Adrenal gland (tissue), 9 donors: ENCODE measurements at regions not wholly inside any gene's neighbourhood (a gene's known extent, or its start where the extent isn't known, plus 50 kb on each side); places are given as distances from the start of the nearest gene placed in this dataset.

ENCODE experiments used
- DNase-seq, 7 donors: peaks; one replicate each; pipeline ENCODE4 v3.0.0-alpha.2; 2019 to 2020
- H3K27ac ChIP-seq, 5 donors: fragments of 200-600 bp; sonication (generic) in 4 of 5; 1 replicate in 3 of 5; 2 replicates in 2 of 5; pipeline versions ENCODE4 v1.5.1 to v1.8.0; 2016 to 2020; ENCODE audit warnings: mild to moderate bottlenecking in 1 of 5
- H3K27me3 ChIP-seq: fragments of 200-600 bp; 2 replicates; pipeline ENCODE4 v1.8.0; 2021
- H3K36me3 ChIP-seq, 2 donors: fragments of 200-600 bp; replicated peaks in 1 of 2; 1 replicate in 1 of 2; 2 replicates in 1 of 2; pipeline versions ENCODE4 v1.5.1 to v1.8.0; 2018 to 2022
- H3K4me1 ChIP-seq, 2 donors: fragments of 200-600 bp; replicated peaks in 1 of 2; 1 replicate in 1 of 2; 2 replicates in 1 of 2; pipeline versions ENCODE4 v1.5.1 to v1.8.0; 2018 to 2021
- H3K4me3 ChIP-seq, 4 donors: fragments of 200-600 bp; sonication (generic) in 3 of 4; one replicate each; pipeline ENCODE4 v1.5.1; 2016 to 2018
- H3K9me3 ChIP-seq, 3 donors: fragments of 200-600 bp; sonication (generic) in 1 of 3; replicated peaks in 1 of 3; 1 replicate in 2 of 3; 2 replicates in 1 of 3; pipeline versions ENCODE4 v1.5.1 to v1.8.0; 2016 to 2021
- CTCF ChIP-seq, 6 experiments: fragments of 450-650 bp in 4 of 6; fragments of 200-600 bp in 2 of 6; sonication (generic) in 1 of 6; IDR thresholded peaks; 1 replicate in 5 of 6; 2 replicates in 1 of 6; pipeline versions ENCODE4 v1.5.1 to v1.8.0; 2016 to 2021; ENCODE audit warnings: antibody characterized with exemption in 6 of 6, mild to moderate bottlenecking in 2 of 6, moderate library complexity in 1 of 6
- POLR2A ChIP-seq, 2 donors: fragments of 450-650 bp; IDR thresholded peaks; one replicate each; pipeline ENCODE4 v1.6.1; 2017; ENCODE audit warnings: antibody characterized with exemption in 2 of 2, mild to moderate bottlenecking in 2 of 2, moderate library complexity in 1 of 2
- WGBS, 4 donors: extraction: QIAGEN DNeasy Blood & Tissue Kit in 2 of 4; methylation state at CpG; one replicate each; pipeline versions ENCODE4 v1.1.5 to v1.1.7; 2013 to 2017; 5-methylcytosine and 5-hydroxymethylcytosine counted together
- intact Hi-C, 2 donors: fragments of 100-400 bp; cut with DNase I; formaldehyde crosslinking; loops; one replicate each; pipeline versions ENCODE4 v1.14.1 to v1.15.0; 2022 to 2023
- donor health status: healthy with polysubstance abuse.
- donor health status: Bipolar disorder and iron deficiency.
- donor health status: DM: yes; HTN: yes; CAD: no.
- donor health status: DM: no; HTN: no; CAD: no.
- donor health status: DM: no; HTN: no; CAD: no.

- Histone ChIP-seq H3K4me1 (no peaks in the 10 kb centered on the region), H3K36me3 (no peaks in the 10 kb centered on the region), H3K27me3 (peaks cover 23% of the 10 kb centered on the region), H3K9me3 (no peaks in the 10 kb centered on the region), H3K4me3 (no peak overlapping the region), H3K27ac (no peak overlapping the region)
- 62 to 88% (median 84%) methylated on average over 2 of the region's 2 CpGs; no CpG with 5 or more reads in 1 of the 4 donors for WGBS, 4 donors
- no peak for TF ChIP-seq POLR2A (IDR thresholded peaks at IDR 0.05)
- TF ChIP-seq CTCF (IDR thresholded peaks at IDR 0.05) = no peak
- DNase-seq = no peak
- intact Hi-C loops = no loop called here
These were observed 71.4 kb upstream of the PJA1 start for GRCh38 chrX:69236641-69237040.

- DNase-seq = no peak
- Histone ChIP-seq H3K9me3 (no peaks in the 10 kb centered on the region), H3K36me3 (no peaks in the 10 kb centered on the region), H3K4me1 (no peaks in the 10 kb centered on the region), H3K27ac (no peak overlapping the region), H3K27me3 (peaks cover 24% of the 10 kb centered on the region), H3K4me3 (no peak overlapping the region)
- intact Hi-C loops = no loop called here
- TF ChIP-seq POLR2A (IDR thresholded peaks at IDR 0.05) = no peak
- TF ChIP-seq CTCF (IDR thresholded peaks at IDR 0.05) = no peak
These were observed 69.4 kb upstream of the PJA1 start for GRCh38 chrX:69234624-69235023.

DNA sequence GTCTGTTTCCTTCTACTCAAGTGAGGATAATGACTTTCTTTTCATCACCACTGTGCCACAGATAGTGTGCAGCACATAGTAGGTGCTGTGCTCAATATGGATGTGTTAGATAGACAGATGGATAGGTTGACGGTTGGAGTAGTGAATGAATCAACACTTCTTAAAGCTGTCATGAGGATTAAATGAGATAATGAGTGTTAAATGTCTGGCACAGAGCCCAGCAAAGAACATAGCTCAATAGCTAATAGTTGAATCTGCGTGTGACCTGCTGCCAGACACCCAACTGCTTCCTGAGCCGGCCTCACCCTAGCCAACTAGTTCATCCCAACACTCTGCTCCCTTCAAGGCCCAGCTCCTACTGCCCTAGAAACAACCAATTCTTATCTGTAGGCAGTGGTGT is 67.7 kb upstream of the PJA1 start:
- peaks cover 18% of the 10 kb centered on the region for H3K27me3 ChIP-seq
- H3K9me3 ChIP-seq = no peaks in the 10 kb centered on the region
- intact Hi-C loops = no loop called here
- no peak for DNase-seq
- TF ChIP-seq CTCF (IDR thresholded peaks at IDR 0.05) (no peak), POLR2A (IDR thresholded peaks at IDR 0.05) (no peak)
- no peaks in the 10 kb centered on the region for H3K36me3 ChIP-seq
- H3K4me1 ChIP-seq = no peaks in the 10 kb centered on the region
- H3K27ac ChIP-seq = no peak overlapping the region
- H3K4me3 ChIP-seq = no peak overlapping the region
- 38 to 57% (median 46%) methylated on average over 3 of the region's 3 CpGs for WGBS, 4 donors

- Histone ChIP-seq H3K4me1 (no peaks in the 10 kb centered on the region), H3K9me3 (no peaks in the 10 kb centered on the region), H3K4me3 (no peak overlapping the region), H3K36me3 (no peaks in the 10 kb centered on the region), H3K27ac (no peak overlapping the region), H3K27me3 (peaks cover 16% of the 10 kb centered on the region)
- no peak for DNase-seq
- intact Hi-C loops = no loop called here
- TF ChIP-seq CTCF (IDR thresholded peaks at IDR 0.05) = no peak
- no peak for TF ChIP-seq POLR2A (IDR thresholded peaks at IDR 0.05)
These were observed 66.7 kb upstream of the PJA1 start for GRCh38 chrX:69231903-69232302.
